Transverse colon (tissue), 4 donors: ENCODE measurements at regions not wholly inside any gene's neighbourhood (a gene's known extent, or its start where the extent isn't known, plus 50 kb on each side); places are given as distances from the start of the nearest gene placed in this dataset.

Experiments used
- POLR2AphosphoS5 ChIP-seq, 3 donors: sonication (generic); formaldehyde crosslinking; IDR thresholded peaks; one replicate each; pipeline ENCODE4 v1.6.1; 2016; ENCODE audit warnings: antibody characterized with exemption in 3 of 3
- TF ChIP-seq, protein P1 (sequence below), 5 experiments: fragments of 200-600 bp in 3 of 5; fragments of 450-650 bp in 2 of 5; sonication (generic) in 3 of 5; IDR thresholded peaks; 1 replicate in 2 of 5; 2 replicates in 3 of 5; pipeline ENCODE4 v1.5.1; 2016 to 2017; ENCODE audit warnings: antibody characterized with exemption in 5 of 5, inconsistent platforms in 3 of 5, mild to moderate bottlenecking in 2 of 5, moderate library complexity in 1 of 5

DNA sequence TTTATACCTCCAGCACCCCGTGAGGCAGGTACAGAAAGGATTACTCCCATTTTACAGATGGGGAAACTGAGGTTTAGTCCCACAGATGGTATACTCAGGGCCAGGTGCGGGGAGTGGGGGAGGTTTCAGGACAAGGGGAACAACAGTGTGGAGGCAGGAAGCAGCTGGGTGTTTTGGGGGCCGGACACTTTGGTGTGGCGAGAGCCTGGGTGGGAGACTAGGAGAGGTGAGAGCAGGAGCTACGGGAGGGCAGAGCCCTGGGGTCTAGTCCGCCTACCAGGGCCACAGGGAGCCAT, 61.7 kb downstream of the DIO3 start:
- TF ChIP-seq, protein P1, sequence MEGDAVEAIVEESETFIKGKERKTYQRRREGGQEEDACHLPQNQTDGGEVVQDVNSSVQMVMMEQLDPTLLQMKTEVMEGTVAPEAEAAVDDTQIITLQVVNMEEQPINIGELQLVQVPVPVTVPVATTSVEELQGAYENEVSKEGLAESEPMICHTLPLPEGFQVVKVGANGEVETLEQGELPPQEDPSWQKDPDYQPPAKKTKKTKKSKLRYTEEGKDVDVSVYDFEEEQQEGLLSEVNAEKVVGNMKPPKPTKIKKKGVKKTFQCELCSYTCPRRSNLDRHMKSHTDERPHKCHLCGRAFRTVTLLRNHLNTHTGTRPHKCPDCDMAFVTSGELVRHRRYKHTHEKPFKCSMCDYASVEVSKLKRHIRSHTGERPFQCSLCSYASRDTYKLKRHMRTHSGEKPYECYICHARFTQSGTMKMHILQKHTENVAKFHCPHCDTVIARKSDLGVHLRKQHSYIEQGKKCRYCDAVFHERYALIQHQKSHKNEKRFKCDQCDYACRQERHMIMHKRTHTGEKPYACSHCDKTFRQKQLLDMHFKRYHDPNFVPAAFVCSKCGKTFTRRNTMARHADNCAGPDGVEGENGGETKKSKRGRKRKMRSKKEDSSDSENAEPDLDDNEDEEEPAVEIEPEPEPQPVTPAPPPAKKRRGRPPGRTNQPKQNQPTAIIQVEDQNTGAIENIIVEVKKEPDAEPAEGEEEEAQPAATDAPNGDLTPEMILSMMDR (IDR thresholded peaks at IDR 0.05) = no peak
- TF ChIP-seq POLR2AphosphoS5 (IDR thresholded peaks at IDR 0.05) = no peak
